Hematopoietic multipotent progenitor cell treated with erythropoietin and hydrocortisone succinate and interleukin-3 and kit ligand, for 17 days (in vitro differentiated cells): ENCODE measurements at regions not wholly inside any gene's neighbourhood (a gene's known extent, or its start where the extent isn't known, plus 50 kb on each side); places are given as distances from the start of the nearest gene placed in this dataset.
"Not testable (repeated sequence)": the region's sequence is repeated elsewhere in the genome, so short reads cannot be mapped to it uniquely, and the experiment has no call there.

Source experiments
- DNase-seq: peaks from one replicate; pipeline ENCODE4 v3.0.0-alpha.2; 2015; ENCODE audit warnings: low spot score

- no peak for DNase-seq
These were observed 88.4 kb upstream of the MPP7 start for GRCh38 chr10:28391283-28391682.

- peak; percentile 65 for DNase-seq
These were observed 91.2 kb upstream of the MPP7 start for GRCh38 chr10:28393956-28394568.

- no peak for DNase-seq
These were observed 93.5 kb upstream of the MPP7 start for GRCh38 chr10:28396331-28396730.

GRCh38 chr10:28397229-28397628 lies 94.4 kb upstream of the MPP7 start:
- no peak for DNase-seq

- no peak for DNase-seq
These were observed 97.3 kb upstream of the MPP7 start for GRCh38 chr10:28400176-28400575.

- no peak for DNase-seq
These were observed 97.8 kb upstream of the MPP7 start for GRCh38 chr10:28400681-28401080.

GRCh38 chr10:28402611-28403073 lies 99.8 kb upstream of the MPP7 start:
- not testable (repeated sequence) for DNase-seq

GRCh38 chr10:28403090-28403489 lies 100.2 kb upstream of the MPP7 start:
- DNase-seq: no peak

GRCh38 chr10:28408237-28408777 lies 105.4 kb upstream of the MPP7 start:
- DNase-seq: no peak

- DNase-seq: no peak
These were observed 107.7 kb upstream of the MPP7 start for GRCh38 chr10:28410420-28411135.

GRCh38 chr10:28411136-28411460 lies 108.2 kb upstream of the MPP7 start:
- DNase-seq: no peak

- DNase-seq: no peak
These were observed 108.8 kb upstream of the MPP7 start for GRCh38 chr10:28411648-28412047.

GRCh38 chr10:28418069-28418468 lies 114.8 kb upstream of the WAC start:
- DNase-seq: no peak

- no peak for DNase-seq
These were observed 107.5 kb upstream of the WAC start for GRCh38 chr10:28425422-28425821.

GRCh38 chr10:28426392-28427159 lies 106.3 kb upstream of the WAC start:
- DNase-seq: no peak

GRCh38 chr10:28427376-28427775 lies 105.5 kb upstream of the WAC start:
- DNase-seq: no peak

GRCh38 chr10:28429045-28429444 lies 103.9 kb upstream of the WAC start:
- DNase-seq: no peak

- peak; percentile 6 for DNase-seq
These were observed 103.2 kb upstream of the WAC start for GRCh38 chr10:28429573-28430216.

- DNase-seq: no peak
These were observed 101.8 kb upstream of the WAC start for GRCh38 chr10:28431139-28431538.

- DNase-seq: peak; percentile 32
These were observed 100.7 kb upstream of the WAC start for GRCh38 chr10:28432210-28432676.

GRCh38 chr10:28434063-28434462 lies 98.9 kb upstream of the WAC start:
- no peak for DNase-seq

- DNase-seq: no peak
These were observed 90.5 kb upstream of the WAC start for GRCh38 chr10:28442403-28442802.
